CD4-positive, CD25-positive, alpha-beta regulatory T cell (primary cell): ENCODE measurements at regions not wholly inside any gene's neighbourhood (a gene's known extent, or its start where the extent isn't known, plus 50 kb on each side); places are given as distances from the start of the nearest gene placed in this dataset.
"Not testable (repeated sequence)": the region's sequence is repeated elsewhere in the genome, so short reads cannot be mapped to it uniquely, and the experiment has no call there.

Source experiments
- ATAC-seq, 2 donors: fragments of 150-1000 bp; cut with Tn5 transposase; one replicate each; pipeline ENCODE4 v1.10.0; 2021; ENCODE audit warnings: low read depth in 2 of 2, moderate number of reproducible peaks in 2 of 2, moderate library complexity in 1 of 2
- DNase-seq, 3 donors: peaks; one replicate each; pipeline versions ENCODE4 v3.0.0 to v3.0.0-alpha.2; 2012 to 2022; ENCODE audit warnings: mixed read lengths in 1 of 3
- H3K27ac ChIP-seq: one replicate; pipeline ENCODE4 v1.7.0; 2013; ENCODE audit warnings: mild to moderate bottlenecking, low read length; ENCODE audit not compliant: insufficient read depth, poor library complexity, severe bottlenecking
- H3K27me3 ChIP-seq: one replicate; pipeline ENCODE4 v1.7.0; 2013; ENCODE audit warnings: low read length; ENCODE audit not compliant: control insufficient read depth, insufficient read depth
- H3K36me3 ChIP-seq: one replicate; pipeline ENCODE4 v1.7.0; 2013; ENCODE audit warnings: mild to moderate bottlenecking, low read length, moderate library complexity; ENCODE audit not compliant: control insufficient read depth, insufficient read depth
- H3K4me1 ChIP-seq: 2 replicates; pipeline ENCODE4 v1.7.0; 2013; ENCODE audit warnings: mild to moderate bottlenecking, low read length; ENCODE audit not compliant: insufficient read depth, control insufficient read depth, poor library complexity, severe bottlenecking
- H3K4me3 ChIP-seq: one replicate; pipeline ENCODE4 v1.7.0; 2013; ENCODE audit warnings: low read depth, mild to moderate bottlenecking, low read length, moderate library complexity
- H3K9me3 ChIP-seq, 2 experiments: 1 replicate in 1 of 2; 2 replicates in 1 of 2; pipeline ENCODE4 v1.7.0; 2013; ENCODE audit warnings: low read length in 2 of 2, mild to moderate bottlenecking in 1 of 2, moderate library complexity in 1 of 2; ENCODE audit not compliant: control insufficient read depth in 2 of 2
- H3K27ac Mint-ChIP-seq, 3 donors: one replicate each; pipeline ENCODE4 v1.8.0; 2020 to 2022; ENCODE audit warnings: mild to moderate bottlenecking in 3 of 3, mixed read lengths in 3 of 3, moderate library complexity in 2 of 3
- H3K27me3 Mint-ChIP-seq: one replicate; pipeline ENCODE4 v1.8.0; 2022; ENCODE audit warnings: mild to moderate bottlenecking, mixed read lengths
- H3K36me3 Mint-ChIP-seq: one replicate; pipeline ENCODE4 v1.8.0; 2020; ENCODE audit warnings: mixed read lengths
- H3K4me1 Mint-ChIP-seq, 4 donors: one replicate each; pipeline ENCODE4 v1.8.0; 2020 to 2022; ENCODE audit warnings: mixed read lengths in 4 of 4, mild to moderate bottlenecking in 1 of 4
- H3K4me3 Mint-ChIP-seq, 4 donors: one replicate each; pipeline ENCODE4 v1.8.0; 2020 to 2022; ENCODE audit warnings: mild to moderate bottlenecking in 4 of 4, mixed read lengths in 4 of 4, moderate library complexity in 3 of 4
- H3K9me3 Mint-ChIP-seq, 7 donors: one replicate each; pipeline ENCODE4 v1.8.0; 2020 to 2022; ENCODE audit warnings: mixed read lengths in 7 of 7, mild to moderate bottlenecking in 3 of 7, moderate library complexity in 2 of 7

DNA sequence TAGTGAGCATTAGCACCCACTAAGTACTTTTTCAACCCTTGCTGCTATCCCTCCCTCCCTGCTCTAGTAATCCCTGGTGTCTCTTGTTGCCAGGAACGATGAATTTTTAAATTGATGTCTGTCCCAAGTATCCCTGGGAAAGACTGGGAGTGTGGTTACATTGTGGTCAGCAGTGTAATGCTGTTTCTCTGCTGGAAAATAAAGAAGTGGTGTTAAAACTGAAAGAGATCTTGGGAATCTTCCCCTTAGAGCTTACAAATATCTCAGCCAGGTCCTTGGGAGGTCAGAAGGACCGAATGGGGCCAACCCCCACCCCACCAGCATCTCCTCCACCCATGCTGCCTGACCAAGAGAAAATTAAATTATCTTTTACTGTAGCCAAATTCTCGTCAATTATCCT, 174.5 kb upstream of the MXRA5 start:
- Mint-ChIP-seq H3K4me3 (no peak overlapping the region), H3K4me1 (no peaks in the 10 kb centered on the region), H3K27me3 (no peaks in the 10 kb centered on the region), H3K9me3 (no peaks in the 10 kb centered on the region), H3K27ac (no peak overlapping the region), H3K36me3 (no peaks in the 10 kb centered on the region)
- Histone ChIP-seq H3K4me3 (no peak overlapping the region), H3K27ac (no peak overlapping the region), H3K4me1 (no peaks in the 10 kb centered on the region), H3K9me3 (no peaks in the 10 kb centered on the region), H3K27me3 (no peaks in the 10 kb centered on the region), H3K36me3 (no peaks in the 10 kb centered on the region)
- DNase-seq (no peak), ATAC-seq (no peak)

- no peaks in the 10 kb centered on the region for H3K4me1 Mint-ChIP-seq
- no peaks in the 10 kb centered on the region for H3K36me3 Mint-ChIP-seq
- no peak overlapping the region for H3K27ac Mint-ChIP-seq
- H3K4me3 Mint-ChIP-seq: no peak overlapping the region
- no peak for ATAC-seq
- DNase-seq: no peak
- Histone ChIP-seq H3K4me3 (no peak overlapping the region), H3K36me3 (no peaks in the 10 kb centered on the region), H3K27me3 (no peaks in the 10 kb centered on the region), H3K9me3 (no peaks in the 10 kb centered on the region), H3K4me1 (no peaks in the 10 kb centered on the region), H3K27ac (no peak overlapping the region)
- peaks cover 0 to 2% (median 0%) of the 10 kb centered on the region in 7 donors for H3K9me3 Mint-ChIP-seq
- H3K27me3 Mint-ChIP-seq: no peaks in the 10 kb centered on the region
Measured at GRCh38 chrX:3520458-3520857, 174.0 kb upstream of the MXRA5 start.

DNA sequence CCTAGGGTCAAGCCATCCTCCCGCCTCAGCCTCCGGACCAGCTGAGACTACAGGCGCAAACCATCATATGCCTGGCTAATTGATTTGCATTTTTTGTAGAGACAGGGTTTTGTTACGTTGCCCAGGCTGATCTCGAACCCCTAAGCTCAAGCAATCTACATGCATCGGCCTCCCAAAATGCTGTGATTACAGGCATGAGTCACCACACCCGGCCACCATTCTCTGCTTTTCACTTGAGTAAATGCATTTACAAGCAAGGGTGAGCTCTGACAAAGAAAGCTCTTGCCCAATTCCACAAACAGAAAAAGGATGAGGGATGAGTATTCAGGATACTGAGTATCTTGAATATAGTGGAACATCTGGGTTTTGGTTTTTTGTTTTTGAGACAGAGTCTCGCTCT, 172.9 kb upstream of the MXRA5 start:
- not testable (repeated sequence) for DNase-seq, H3K4me1 Mint-ChIP-seq, H3K27ac Mint-ChIP-seq, H3K27me3 Mint-ChIP-seq, H3K27ac ChIP-seq, H3K4me3 ChIP-seq, H3K36me3 Mint-ChIP-seq, H3K4me1 ChIP-seq, H3K4me3 Mint-ChIP-seq, H3K9me3 Mint-ChIP-seq, ATAC-seq, H3K36me3 ChIP-seq, H3K27me3 ChIP-seq, H3K9me3 ChIP-seq

DNA sequence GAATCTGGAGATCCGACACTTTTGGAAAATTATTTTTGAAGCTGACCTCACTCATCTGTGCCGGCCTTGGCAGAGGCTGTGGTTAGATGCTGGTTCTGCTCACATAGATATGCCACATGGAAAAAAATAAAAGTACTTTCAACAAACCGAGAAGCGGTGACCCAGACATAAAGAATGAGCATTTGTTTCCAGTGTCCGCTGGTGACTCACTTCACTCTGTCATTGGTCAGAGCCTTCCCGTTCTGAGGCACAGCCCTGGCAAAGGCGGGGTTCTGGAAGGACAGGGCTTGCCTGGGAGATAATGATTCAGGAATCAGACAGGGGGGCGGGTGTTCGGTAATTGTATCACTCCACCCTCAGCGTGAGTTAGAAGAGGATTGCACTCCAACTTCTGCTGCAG, 172.4 kb upstream of the MXRA5 start:
- H3K27me3 Mint-ChIP-seq: no peaks in the 10 kb centered on the region
- H3K4me3 Mint-ChIP-seq: no peak overlapping the region
- ATAC-seq: no peak

GRCh38 chrX:3516051-3516541, 169.6 kb upstream of the MXRA5 start:
- no peaks in the 10 kb centered on the region for H3K4me1 Mint-ChIP-seq
- Histone ChIP-seq H3K4me3 (no peak overlapping the region), H3K27me3 (no peaks in the 10 kb centered on the region), H3K36me3 (no peaks in the 10 kb centered on the region), H3K9me3 (no peaks in the 10 kb centered on the region), H3K27ac (no peak overlapping the region), H3K4me1 (no peaks in the 10 kb centered on the region)
- no peak overlapping the region for H3K27ac Mint-ChIP-seq
- H3K27me3 Mint-ChIP-seq: no peaks in the 10 kb centered on the region
- ATAC-seq (no peak), DNase-seq (no peak)
- peaks cover 0 to 2% (median 0%) of the 10 kb centered on the region in 7 donors for H3K9me3 Mint-ChIP-seq
- no peak overlapping the region for H3K4me3 Mint-ChIP-seq
- no peaks in the 10 kb centered on the region for H3K36me3 Mint-ChIP-seq

More for the DNA sequence above, 172.4 kb upstream of the MXRA5 start:
- no peak for DNase-seq
- H3K36me3 ChIP-seq: no peaks in the 10 kb centered on the region
- no peaks in the 10 kb centered on the region for H3K4me1 ChIP-seq
- H3K27me3 ChIP-seq: no peaks in the 10 kb centered on the region
- H3K4me3 ChIP-seq: no peak overlapping the region
- Mint-ChIP-seq H3K27ac (no peak overlapping the region), H3K36me3 (no peaks in the 10 kb centered on the region), H3K4me1 (no peaks in the 10 kb centered on the region), H3K9me3 (peaks cover 0 to 2% (median 0%) of the 10 kb centered on the region in 7 donors)
- no peak overlapping the region for H3K27ac ChIP-seq
- H3K9me3 ChIP-seq: no peaks in the 10 kb centered on the region

GRCh38 chrX:3514996-3515395, 168.5 kb upstream of the MXRA5 start:
- no peaks in the 10 kb centered on the region for H3K36me3 Mint-ChIP-seq
- no peaks in the 10 kb centered on the region for H3K27me3 Mint-ChIP-seq
- no peak overlapping the region for H3K4me3 Mint-ChIP-seq
- no peaks in the 10 kb centered on the region for H3K4me1 Mint-ChIP-seq
- DNase-seq: no peak
- no peaks in the 10 kb centered on the region for H3K9me3 ChIP-seq
- H3K27me3 ChIP-seq: no peaks in the 10 kb centered on the region
- no peak overlapping the region for H3K27ac ChIP-seq
- ATAC-seq: no peak
- H3K36me3 ChIP-seq: no peaks in the 10 kb centered on the region
- peaks cover 0 to 2% (median 0%) of the 10 kb centered on the region in 7 donors for H3K9me3 Mint-ChIP-seq
- H3K4me3 ChIP-seq: no peak overlapping the region
- no peak overlapping the region for H3K27ac Mint-ChIP-seq
- H3K4me1 ChIP-seq: no peaks in the 10 kb centered on the region

- not testable (repeated sequence) for H3K4me3 Mint-ChIP-seq, H3K9me3 ChIP-seq, H3K27ac Mint-ChIP-seq, H3K9me3 Mint-ChIP-seq, H3K36me3 ChIP-seq, H3K4me3 ChIP-seq, H3K27ac ChIP-seq, H3K4me1 ChIP-seq, ATAC-seq, H3K27me3 ChIP-seq, H3K4me1 Mint-ChIP-seq, H3K27me3 Mint-ChIP-seq, DNase-seq, H3K36me3 Mint-ChIP-seq
Measured at GRCh38 chrX:3512150-3512549, 165.7 kb upstream of the MXRA5 start.

DNA sequence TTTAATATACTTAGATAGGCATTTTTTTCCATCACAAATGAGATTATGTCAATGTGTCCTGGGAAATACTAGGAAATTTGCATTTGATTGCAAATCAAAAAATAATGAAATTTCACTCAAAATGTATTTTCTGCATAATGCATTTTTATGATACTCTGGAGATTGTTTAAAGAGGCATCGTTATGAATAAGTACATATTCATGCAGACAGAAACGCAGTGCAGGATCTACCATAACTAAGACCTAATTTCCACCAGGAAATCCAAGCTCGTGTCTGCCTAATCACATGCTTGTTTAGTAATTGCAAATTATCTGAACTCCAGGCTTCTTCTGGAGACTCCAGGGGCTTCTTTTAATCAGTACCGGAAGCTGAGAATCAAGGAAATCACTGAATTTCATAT, 163.5 kb upstream of the MXRA5 start:
- H3K9me3 ChIP-seq: no peaks in the 10 kb centered on the region
- ATAC-seq (no peak), DNase-seq (no peak)
- no peaks in the 10 kb centered on the region for H3K36me3 ChIP-seq
- no peaks in the 10 kb centered on the region for H3K27me3 Mint-ChIP-seq
- H3K4me3 Mint-ChIP-seq: no peak overlapping the region
- no peaks in the 10 kb centered on the region for H3K4me1 Mint-ChIP-seq
- H3K9me3 Mint-ChIP-seq: peaks cover 0 to 5% (median 0%) of the 10 kb centered on the region in 7 donors
- no peak overlapping the region for H3K27ac Mint-ChIP-seq
- H3K4me1 ChIP-seq: no peaks in the 10 kb centered on the region
- no peaks in the 10 kb centered on the region for H3K36me3 Mint-ChIP-seq
- no peak overlapping the region for H3K4me3 ChIP-seq
- no peaks in the 10 kb centered on the region for H3K27me3 ChIP-seq
- no peak overlapping the region for H3K27ac ChIP-seq
